ENCODE measurements at regions not wholly inside any gene's neighbourhood (a gene's known extent, or its start where the extent isn't known, plus 50 kb on each side); places are given as distances from the start of the nearest gene placed in this dataset.
"Not testable (repeated sequence)": the region's sequence is repeated elsewhere in the genome, so short reads cannot be mapped to it uniquely, and the experiment has no call there.

DNA sequence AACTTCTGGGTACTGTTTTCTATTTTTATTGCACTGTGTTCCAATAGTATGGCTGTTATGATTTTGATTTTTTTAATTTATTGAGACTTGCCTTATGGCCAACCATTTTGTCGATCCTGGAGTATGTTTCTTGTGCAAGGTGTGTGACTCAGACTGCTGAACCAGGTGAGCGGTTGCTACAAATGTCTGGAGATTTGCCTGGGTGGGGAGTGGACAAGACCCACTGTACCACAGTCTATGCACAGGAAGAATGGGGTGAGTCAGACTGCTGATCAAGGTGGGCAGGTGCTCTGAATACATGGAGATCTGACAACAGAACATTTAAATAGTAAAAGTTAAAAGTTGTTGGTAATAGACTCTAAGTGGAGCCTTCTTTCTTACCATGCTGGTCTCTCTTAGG lies 609.2 kb downstream of the CSNK1G3 start:
- DNase-seq (ENCODE audit: low spot score): no peak

DNA sequence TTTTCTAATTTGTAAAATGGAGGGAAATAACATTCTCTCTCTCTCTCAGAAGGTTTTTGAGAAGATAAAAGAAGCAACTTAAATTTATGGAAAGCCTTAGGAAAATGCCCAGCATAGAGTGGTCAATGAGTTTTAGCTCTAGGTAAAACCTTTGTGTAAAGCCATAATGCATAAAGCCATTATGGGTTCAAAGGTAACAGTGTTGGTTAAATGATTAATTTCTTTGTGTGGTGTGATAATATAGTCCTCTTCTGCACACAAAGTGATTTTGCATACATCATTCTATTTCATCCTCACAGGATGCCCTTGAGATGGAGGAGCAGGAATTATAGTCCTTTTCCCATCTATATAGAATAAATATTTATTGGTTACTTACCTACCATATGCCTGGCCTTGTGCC lies 602.9 kb downstream of the CSNK1G3 start:
- no peak for DNase-seq (ENCODE audit: low spot score)

DNA sequence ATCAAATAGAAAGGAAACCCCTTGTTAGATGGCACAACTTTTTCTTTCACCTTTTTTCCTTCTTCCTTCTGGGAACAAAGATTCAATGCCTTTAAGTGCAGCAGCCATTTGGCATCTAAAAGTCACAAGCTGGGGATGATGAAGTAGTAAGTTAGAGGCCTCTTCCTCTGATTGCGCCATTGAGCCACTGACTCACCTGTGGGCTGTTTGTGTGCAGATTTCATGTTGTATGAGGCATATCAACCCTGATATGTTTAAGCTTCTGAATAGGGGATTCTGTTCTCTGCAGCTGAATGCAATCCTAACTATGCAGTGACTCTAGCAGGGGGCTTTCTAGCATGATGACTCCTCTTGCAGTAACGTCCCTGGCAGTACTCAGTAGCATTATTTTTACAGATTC lies 599.9 kb downstream of the CSNK1G3 start:
- DNase-seq (ENCODE audit: low spot score): no peak

DNA sequence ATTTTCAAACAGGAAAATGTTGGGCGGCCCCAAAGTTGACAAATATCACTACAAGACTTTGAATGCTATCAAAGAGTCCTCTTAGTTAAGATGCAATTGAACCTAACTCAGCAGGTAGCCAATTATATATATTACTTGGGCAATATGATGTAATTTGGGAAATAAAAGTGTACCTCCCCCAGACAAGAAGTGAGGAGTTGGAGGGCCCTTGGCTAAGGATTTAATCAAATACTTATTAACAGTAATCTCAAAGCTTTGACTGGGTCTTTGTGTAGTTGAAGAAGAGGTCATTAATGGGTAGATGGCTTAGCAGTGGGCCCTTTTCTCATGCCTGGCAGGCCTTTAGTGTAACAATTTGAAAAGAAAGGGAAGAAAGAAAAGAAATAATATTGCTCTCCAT lies 599.0 kb downstream of the CSNK1G3 start:
- no peak for DNase-seq (ENCODE audit: low spot score)

DNA sequence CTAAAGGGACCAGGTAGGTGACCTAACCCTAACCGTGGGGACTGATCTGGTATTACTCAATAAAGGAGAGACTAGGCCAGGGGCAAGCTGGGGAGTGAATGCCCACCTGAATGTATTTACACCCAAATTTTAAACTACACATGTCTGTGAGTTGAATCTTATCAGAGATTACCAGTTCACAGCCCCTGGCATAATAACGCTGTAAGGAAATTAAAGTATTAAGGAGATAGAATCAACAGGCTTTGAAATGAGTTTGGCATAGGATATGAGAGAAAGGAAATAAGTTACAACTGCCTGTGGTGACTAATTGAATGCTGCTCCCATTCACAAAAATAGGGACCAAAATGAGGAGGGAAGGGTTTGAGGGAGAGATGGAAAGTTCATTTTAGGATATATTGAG lies 593.3 kb downstream of the CSNK1G3 start:
- DNase-seq (ENCODE audit: low spot score): no peak

DNA sequence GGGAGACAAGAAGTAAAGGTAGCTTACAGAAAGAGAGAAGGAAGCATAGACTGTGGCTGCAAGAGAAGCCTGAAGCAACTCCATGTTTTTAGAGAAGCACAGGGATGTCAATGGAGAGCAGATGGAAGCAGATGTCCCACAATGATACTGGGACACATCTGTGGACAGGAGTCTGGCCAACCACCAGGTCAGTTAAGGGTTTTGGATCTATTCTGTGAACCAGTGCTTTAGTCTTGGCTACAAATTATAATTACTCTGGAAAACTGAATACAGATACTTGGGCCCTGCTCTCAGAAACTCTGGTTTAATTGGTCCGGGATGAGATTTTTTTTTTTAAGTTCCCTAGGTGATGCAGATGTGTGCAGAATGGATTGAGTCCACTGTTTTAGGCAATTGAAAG lies 592.8 kb downstream of the CSNK1G3 start:
- no peak for DNase-seq (ENCODE audit: low spot score)

DNA sequence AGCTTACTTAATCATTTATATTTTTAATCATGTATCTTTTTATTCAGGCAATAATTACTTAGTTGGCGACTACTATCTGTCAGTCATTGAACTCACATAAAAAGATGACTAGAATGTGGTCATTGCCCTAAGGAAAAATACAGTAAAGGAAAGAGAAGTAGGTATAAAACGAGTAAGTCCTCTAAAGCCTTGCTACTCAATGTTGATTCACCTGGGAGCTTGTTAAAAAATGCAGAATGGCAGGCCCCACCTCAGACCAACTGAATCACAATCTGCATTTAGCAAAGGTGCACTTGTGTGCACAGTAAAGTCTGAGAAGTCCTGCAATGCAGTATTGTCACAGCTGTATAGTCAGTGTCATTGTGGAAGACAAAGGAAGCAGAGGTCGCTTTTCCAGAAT lies 592.4 kb downstream of the CSNK1G3 start:
- no peak for DNase-seq (ENCODE audit: low spot score)

DNA sequence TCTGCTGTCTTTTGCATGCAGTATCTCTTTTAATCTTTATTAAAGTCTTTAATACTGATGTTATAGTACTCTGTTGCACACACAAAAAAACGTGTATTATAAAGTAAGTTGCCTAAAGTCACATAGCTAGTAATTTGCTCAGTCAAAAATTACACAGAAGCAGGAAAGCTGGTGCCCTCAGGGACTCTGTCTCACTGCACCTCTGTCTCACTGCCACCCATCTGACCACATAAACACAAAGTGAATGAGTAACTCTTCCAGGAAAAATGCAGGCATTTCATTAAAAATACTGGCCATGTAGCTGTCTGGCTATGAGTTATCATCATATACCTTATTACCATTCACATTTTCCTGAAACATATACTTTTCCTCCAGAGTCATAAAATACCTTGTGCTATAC lies 591.7 kb downstream of the CSNK1G3 start:
- DNase-seq (ENCODE audit: low spot score): no peak

DNA sequence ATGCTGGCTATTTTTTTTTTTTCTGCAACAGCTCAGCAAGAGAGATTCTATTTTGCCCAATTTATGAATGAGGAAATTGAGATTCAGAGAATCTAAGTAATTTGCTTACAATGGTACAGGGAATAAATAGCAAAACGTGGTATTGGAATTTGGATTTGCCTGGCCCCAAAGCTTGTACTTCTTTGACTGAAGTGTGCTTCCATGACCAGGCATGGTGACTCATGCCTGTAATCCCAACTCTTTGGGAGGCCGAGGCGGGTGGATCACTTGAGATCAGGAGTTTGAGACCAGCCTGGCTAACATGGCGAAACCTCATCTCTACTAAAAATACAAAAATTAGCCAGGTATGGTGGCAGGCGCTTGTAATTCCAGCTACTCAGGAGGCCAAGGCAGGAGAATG lies 591.1 kb downstream of the CSNK1G3 start:
- not testable (repeated sequence) for DNase-seq (ENCODE audit: low spot score)

DNA sequence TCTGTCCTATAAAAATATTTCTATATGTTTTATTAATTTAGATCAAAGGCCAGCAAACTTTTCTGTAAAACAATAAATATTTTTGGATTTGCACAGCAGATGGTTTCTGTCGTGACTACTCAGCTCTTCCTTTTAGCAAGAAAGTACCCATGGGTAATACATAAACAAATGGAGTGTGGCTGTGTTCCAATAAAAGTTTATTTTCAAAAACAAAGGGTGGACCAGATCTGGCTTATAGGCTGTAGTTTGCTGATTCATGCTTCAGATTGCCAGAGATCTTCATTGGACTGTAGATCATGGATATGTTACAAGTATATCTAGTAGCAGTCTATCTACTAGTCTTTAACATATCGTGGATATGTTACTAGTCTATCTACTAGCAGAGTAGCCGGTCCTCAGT lies 590.5 kb downstream of the CSNK1G3 start:
- no peak for DNase-seq (ENCODE audit: low spot score)

DNA sequence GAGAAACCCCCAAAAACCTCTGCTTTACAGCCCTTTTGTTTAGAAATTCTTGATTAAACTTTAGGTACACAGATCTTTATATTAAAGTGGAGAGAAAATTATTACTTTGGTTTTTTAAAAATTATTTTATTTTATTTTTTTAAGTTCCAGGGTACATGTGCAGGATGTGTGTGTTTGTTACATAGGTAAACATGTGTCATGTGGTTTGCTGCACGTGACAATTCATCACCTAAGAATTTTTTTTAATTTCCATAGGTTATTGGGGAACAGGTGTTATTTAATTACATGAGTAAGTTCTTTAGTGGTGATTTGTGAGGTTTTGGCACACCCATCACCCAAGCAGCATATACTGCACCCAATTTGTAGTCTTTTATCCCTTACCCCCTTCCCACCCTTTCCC lies 581.7 kb downstream of the CSNK1G3 start:
- DNase-seq (ENCODE audit: low spot score): no peak

DNA sequence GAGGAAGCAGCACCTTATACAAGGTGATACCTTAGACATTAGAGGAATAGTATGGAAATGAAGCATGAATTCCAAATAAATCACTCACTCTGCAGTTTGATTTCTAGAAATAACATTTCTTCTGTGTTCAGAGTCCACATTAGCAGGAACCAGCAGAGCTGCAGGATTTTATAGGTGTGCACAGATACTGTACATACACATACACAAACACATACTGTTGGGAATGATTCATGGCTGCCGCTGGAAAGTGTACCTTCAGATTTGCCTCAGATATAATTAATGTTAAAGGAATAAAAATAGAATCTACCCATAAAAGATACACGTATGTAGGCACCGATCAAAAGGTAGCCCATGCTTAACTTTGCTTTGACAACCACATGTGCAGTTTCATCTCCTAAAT lies 578.1 kb downstream of the CSNK1G3 start:
- no peak for DNase-seq (ENCODE audit: low spot score)

DNA sequence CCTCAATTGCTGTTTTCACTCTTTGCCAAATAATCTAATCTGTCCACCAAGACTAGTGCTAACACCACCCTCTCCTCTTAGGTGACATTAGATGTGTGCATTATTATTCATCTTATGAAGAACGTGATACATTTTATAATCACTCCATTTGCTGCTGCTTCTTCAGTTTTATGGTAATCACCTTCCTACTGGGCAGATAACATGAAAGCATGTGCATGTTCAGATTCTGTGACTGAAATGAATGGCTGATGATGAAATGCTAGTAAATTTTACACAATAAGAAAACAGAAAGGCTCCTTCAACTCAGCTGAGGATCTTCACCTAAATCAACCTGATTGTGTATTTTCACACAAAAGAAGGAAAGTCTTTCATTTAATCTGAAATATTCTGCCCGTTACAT lies 577.6 kb downstream of the CSNK1G3 start:
- DNase-seq (ENCODE audit: low spot score): no peak

DNA sequence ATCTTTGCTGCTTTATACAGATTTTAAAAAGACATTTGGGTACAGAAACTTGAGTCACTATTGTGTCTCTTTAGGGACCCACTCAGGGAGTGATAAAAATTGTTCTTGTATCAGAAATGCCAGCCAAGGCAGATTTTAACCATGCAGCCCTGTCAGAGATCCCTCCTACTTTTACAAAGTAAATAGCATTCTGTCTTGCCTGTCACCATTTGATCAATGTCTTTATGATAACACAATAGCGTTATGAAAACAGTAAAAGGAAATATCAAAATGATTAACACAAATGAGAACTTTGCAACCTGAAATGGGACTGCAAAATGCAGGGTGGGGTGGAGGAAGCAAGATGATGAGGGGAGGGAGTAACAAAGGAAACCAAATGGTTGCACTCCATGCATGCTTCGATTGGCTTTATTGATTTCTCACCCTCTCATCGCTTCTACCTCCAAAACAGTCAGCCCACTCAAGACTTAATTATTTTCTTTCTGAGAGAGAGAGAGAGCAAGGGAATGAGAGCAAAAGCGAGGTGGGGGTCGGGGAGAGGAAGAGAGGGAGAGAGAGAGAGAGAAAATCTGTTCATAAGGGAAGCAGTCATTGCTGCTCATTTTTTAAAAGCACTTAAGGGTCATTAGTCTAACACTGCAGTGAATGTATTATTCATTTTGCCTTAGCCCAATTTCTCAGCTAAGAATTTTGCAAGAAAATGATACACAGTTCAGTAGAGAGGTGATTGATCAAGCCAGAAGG lies 576.5 kb downstream of the CSNK1G3 start:
- no peak for DNase-seq (ENCODE audit: low spot score)

DNA sequence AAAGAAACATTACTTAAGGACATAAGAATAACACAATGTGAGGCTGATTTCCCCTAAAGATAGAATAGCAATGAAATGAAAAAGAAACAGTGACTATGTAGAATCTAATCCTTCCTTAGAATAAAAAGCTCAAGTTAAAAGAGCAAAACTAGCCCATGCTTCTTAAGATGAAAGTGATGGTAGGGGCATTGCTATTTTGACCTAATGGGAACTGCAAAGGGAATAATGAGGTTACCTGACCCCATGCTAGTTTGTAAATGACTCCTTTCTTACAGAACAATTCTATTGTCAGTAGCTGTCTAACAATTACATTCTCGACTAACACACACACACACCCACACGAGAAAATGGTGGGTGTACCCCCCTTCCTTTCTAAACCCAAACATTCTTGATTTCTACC lies 575.8 kb downstream of the CSNK1G3 start:
- DNase-seq (ENCODE audit: low spot score): no peak

DNA sequence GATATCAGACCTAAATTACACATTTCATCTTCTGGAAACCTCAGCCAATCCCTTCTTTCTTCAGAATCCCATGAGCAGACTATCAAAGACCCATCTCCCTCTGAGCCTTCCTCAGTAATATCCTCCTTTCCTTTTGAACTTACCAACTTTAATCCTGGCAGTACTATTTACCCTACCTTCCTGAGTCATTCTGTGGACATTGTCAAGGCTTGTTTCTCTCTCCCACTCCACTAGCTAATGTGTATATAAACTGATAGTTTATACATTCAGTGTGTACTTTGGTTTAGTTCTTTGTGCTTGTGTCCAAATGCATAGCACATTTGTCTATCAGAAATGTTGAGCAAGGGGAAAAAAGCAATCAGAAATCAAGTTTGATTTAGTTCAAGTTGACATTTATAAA lies 568.3 kb downstream of the CSNK1G3 start:
- no peak for DNase-seq (ENCODE audit: low spot score)

DNA sequence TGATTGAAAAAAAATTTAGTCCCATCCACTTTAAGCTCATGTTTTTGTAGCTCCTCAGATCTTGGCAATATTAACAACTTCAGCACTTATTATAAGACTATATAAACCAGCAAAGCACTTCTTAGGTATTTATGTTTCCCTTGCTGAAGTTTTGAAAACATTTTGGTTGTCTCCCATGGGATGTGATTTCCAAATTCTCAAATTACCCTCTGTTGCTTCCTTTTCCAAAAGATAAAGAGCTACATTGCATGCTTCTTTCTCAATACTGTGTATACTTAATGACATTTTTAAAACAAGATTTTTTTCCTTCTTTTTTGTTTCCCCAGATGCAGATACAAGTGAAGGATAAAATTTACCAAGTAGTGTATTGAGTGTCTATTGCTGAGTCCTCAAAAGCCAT lies 567.1 kb downstream of the CSNK1G3 start:
- DNase-seq (ENCODE audit: low spot score): no peak

DNA sequence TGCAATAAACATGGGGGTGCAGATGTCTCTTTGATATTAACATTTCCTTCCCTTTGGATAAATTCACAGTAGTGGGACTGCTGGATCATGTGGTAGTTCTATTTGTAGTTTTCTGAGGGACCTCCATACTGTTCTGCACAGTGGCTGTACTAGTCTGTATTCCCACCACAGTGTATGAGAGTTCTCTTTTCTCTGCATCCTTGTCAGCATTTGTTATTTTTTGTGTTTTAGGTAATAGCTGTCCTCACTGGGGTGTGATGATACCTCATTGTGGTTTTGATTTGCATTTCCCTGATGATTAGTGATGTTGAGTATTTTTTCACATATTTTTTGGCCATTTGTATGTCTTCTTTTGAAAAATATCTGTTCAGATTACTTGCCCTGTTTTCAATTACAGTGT lies 562.5 kb downstream of the CSNK1G3 start:
- DNase-seq (ENCODE audit: low spot score): no peak

DNA sequence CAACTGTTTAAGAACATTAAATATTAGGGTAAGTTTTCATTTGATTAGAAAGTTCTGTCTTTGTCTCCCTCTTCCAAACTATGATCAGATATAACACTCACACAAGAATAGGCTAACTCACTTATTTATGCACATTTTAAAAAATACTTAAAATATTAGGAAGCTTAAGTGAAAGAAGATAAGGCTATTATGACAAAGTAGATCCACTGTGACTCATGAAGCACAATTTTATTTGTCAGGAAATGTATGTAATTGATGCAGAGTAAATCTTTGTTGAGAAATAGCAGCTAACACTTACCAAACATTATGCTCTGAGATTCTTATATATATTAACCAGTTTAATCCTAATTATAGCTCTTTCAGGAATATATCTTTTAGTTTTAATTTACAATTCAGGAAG lies 560.6 kb downstream of the CSNK1G3 start:
- DNase-seq (ENCODE audit: low spot score): no peak

DNA sequence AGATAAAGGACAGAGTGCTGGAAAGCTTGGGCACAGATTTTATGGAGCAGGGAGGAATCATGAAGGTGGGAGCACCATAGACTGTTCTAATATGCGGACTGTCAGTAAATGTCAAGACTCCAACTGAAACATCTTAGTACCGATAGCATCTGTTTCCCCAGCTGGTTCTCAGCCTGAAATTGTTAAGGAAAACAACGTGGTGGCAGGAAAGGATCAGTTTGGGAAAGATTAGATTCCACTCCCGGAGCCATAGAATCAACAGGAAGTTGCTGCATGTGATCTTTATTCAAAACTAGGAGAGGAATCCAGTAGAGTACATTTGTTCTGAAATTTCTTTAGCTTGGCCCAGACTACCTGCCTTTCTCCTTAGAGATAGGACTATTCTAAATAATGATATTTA lies 559.1 kb downstream of the CSNK1G3 start:
- no peak for DNase-seq (ENCODE audit: low spot score)

DNA sequence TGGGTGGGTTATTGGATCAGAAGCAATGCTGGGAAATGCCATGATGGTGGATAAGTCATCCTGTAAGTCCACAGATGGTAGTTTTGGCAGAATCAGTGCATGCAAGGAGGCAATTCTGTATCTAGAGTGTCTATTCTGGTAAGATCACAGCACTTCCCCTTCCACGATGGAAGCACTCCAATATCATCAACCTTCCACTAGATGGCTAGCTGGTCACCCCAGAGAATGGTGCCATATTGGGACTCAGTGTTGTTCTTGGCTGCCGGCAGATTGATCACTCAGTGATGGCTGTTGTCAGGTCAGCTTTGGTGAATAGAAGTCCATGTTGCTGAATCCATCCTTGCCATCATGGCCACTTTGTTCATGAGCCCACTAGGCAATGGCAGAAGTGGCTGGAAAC lies 553.5 kb downstream of the CSNK1G3 start:
- DNase-seq (ENCODE audit: low spot score): no peak

DNA sequence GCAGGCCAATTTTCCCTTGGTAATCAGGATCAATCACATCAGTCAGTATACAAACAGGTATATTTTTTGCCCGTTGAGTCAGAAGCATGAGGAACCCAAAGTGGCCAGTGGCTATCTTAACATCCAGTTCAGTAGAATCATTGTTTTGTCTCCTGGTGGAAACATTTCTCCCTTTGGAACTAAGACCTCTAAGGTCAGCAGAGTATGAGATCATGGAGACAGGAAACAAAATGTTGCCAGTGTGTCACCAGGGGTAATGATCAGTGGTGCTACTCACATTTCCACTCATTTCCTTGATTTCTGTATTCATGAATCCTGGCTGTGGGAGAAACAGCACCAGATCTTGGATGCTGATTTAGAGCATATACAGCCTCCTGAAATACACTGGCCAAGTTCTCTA lies 553.0 kb downstream of the CSNK1G3 start:
- DNase-seq (ENCODE audit: low spot score): no peak

DNA sequence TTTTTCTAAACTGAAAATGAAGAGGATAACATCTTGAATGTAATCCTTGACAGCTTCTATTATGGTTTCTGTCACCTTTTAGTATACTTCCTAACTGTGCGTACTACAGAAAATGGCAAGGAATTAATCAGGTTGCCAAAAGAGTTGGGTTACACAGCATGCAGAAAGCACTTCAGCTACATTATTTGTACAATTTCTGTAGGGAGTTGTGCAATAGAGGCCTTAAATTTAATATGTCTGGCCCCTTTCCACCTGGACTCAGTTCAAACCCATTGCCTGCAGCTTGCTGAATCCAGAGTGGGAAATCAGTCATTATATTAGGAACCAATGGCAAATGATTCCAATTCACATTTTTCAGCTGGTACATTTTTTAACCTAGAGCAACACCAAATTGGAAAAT lies 549.7 kb downstream of the CSNK1G3 start:
- DNase-seq (ENCODE audit: low spot score): no peak

DNA sequence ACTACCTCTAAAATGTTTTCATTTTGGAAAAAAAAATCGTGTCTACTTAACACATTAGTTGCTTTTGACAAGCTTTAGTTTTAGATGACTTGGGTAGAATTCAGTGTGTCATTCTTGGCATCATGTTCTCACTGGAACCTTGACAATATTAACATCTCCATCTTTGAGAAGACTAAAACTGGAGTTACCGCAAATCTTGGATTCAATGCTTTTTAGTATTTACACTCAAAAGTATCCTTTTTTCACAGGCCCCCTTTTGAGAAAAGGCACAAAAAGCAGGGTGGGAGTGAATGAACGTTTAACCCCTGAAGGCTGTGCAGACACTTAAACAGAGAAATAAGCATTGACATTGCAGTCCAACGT lies 549.1 kb downstream of the CSNK1G3 start:
- no peak for DNase-seq (ENCODE audit: low spot score)

Data from CD4-positive, alpha-beta T cell treated with Interleukin-2 at 100 ng/mL for 4 hours (primary cell).